ENCODE measurements at regions not wholly inside any gene's neighbourhood (a gene's known extent, or its start where the extent isn't known, plus 50 kb on each side); places are given as distances from the start of the nearest gene placed in this dataset.

GRCh38 chr12:58190618-58191017 is 249.3 kb downstream of the ATP23 start:
- no peak overlapping the region for H3K4me3 ChIP-seq (ENCODE audit: low read depth, low read length, poor library complexity, severe bottlenecking)

GRCh38 chr12:58196971-58197370 is 255.6 kb downstream of the ATP23 start:
- Histone ChIP-seq H3K27ac (ENCODE audit: low read depth, low read length, poor library complexity, severe bottlenecking) (no peak overlapping the region), H2AFZ (ENCODE audit: low read length) (no peak overlapping the region), H3K9me2 (ENCODE audit: low read depth, low read length) (no peaks in the 10 kb centered on the region), H3K9me3 (ENCODE audit: low read length) (no peaks in the 10 kb centered on the region), H3K4me3 (ENCODE audit: low read depth, low read length, poor library complexity, severe bottlenecking) (no peak overlapping the region), H4K20me1 (ENCODE audit: insufficient read depth, low read length) (no peaks in the 10 kb centered on the region), H3K79me2 (ENCODE audit: insufficient read depth, low read length) (no peaks in the 10 kb centered on the region), H3K36me3 (ENCODE audit: insufficient read depth, low read length) (no peaks in the 10 kb centered on the region), H3K4me1 (ENCODE audit: insufficient read depth, low read length, severe bottlenecking) (no peaks in the 10 kb centered on the region), H3K27me3 (ENCODE audit: insufficient read depth, low read length) (no peaks in the 10 kb centered on the region), H3F3A (ENCODE audit: insufficient read depth, low read length) (no peaks in the 10 kb centered on the region), H3K4me2 (ENCODE audit: low read length) (no peak overlapping the region), H3K9ac (ENCODE audit: low read length) (no peak overlapping the region)
- TF ChIP-seq CTCF (IDR thresholded peaks at IDR 0.05; ENCODE audit: low read length) = no peak
- no peak for TF ChIP-seq EZH2 (IDR thresholded peaks at IDR 0.05; ENCODE audit: borderline replicate concordance, low read length)

More at GRCh38 chr12:58190618-58191017, 249.3 kb downstream of the ATP23 start:
- TF ChIP-seq EZH2 (IDR thresholded peaks at IDR 0.05; ENCODE audit: borderline replicate concordance, low read length) (no peak), CTCF (IDR thresholded peaks at IDR 0.05; ENCODE audit: low read length) (no peak)
- Histone ChIP-seq H3K4me1 (ENCODE audit: insufficient read depth, low read length, severe bottlenecking) (no peaks in the 10 kb centered on the region), H3K9me3 (ENCODE audit: low read length) (peaks cover 6% of the 10 kb centered on the region; the same call in 1 of the 2 replicates), H3K9me2 (ENCODE audit: low read depth, low read length) (no peaks in the 10 kb centered on the region), H3K9ac (ENCODE audit: low read length) (no peak overlapping the region), H4K20me1 (ENCODE audit: insufficient read depth, low read length) (no peaks in the 10 kb centered on the region), H3K36me3 (ENCODE audit: insufficient read depth, low read length) (no peaks in the 10 kb centered on the region), H3K27me3 (ENCODE audit: insufficient read depth, low read length) (no peaks in the 10 kb centered on the region), H3K79me2 (ENCODE audit: insufficient read depth, low read length) (no peaks in the 10 kb centered on the region), H3K27ac (ENCODE audit: low read depth, low read length, poor library complexity, severe bottlenecking) (no peak overlapping the region), H2AFZ (ENCODE audit: low read length) (no peak overlapping the region), H3K4me2 (ENCODE audit: low read length) (no peak overlapping the region), H3F3A (ENCODE audit: insufficient read depth, low read length) (no peaks in the 10 kb centered on the region)

GRCh38 chr12:58202933-58203718 is 261.8 kb downstream of the ATP23 start:
- no peaks in the 10 kb centered on the region for H3K27me3 ChIP-seq (ENCODE audit: insufficient read depth, low read length)
- no peak overlapping the region for H3K27ac ChIP-seq (ENCODE audit: low read depth, low read length, poor library complexity, severe bottlenecking)
- no peak overlapping the region for H3K9ac ChIP-seq (ENCODE audit: low read length)
- H3K36me3 ChIP-seq (ENCODE audit: insufficient read depth, low read length) = no peaks in the 10 kb centered on the region
- H3K79me2 ChIP-seq (ENCODE audit: insufficient read depth, low read length) = no peaks in the 10 kb centered on the region
- no peaks in the 10 kb centered on the region for H3K9me2 ChIP-seq (ENCODE audit: low read depth, low read length)
- no peaks in the 10 kb centered on the region for H4K20me1 ChIP-seq (ENCODE audit: insufficient read depth, low read length)
- H3F3A ChIP-seq (ENCODE audit: insufficient read depth, low read length) = no peaks in the 10 kb centered on the region
- no peak overlapping the region for H3K4me2 ChIP-seq (ENCODE audit: low read length)
- TF ChIP-seq EZH2 (IDR thresholded peaks at IDR 0.05; ENCODE audit: borderline replicate concordance, low read length) (no peak), CTCF (IDR thresholded peaks at IDR 0.05; ENCODE audit: low read length) (no peak)
- no peak overlapping the region for H3K4me3 ChIP-seq (ENCODE audit: low read depth, low read length, poor library complexity, severe bottlenecking)
- H3K4me1 ChIP-seq (ENCODE audit: insufficient read depth, low read length, severe bottlenecking) = no peaks in the 10 kb centered on the region
- no peak overlapping the region for H2AFZ ChIP-seq (ENCODE audit: low read length)
- H3K9me3 ChIP-seq (ENCODE audit: low read length) = no peaks in the 10 kb centered on the region
